Fibroblast of lung (primary cell): ENCODE measurements at regions not wholly inside any gene's neighbourhood (a gene's known extent, or its start where the extent isn't known, plus 50 kb on each side); places are given as distances from the start of the nearest gene placed in this dataset.

Source experiments
- DNase-seq, 2 donors: peaks; one replicate each; pipeline versions ENCODE4 v3.0.0 to v3.0.0-alpha.2; 2010; ENCODE audit warnings: low read depth in 2 of 2
- H2AFZ ChIP-seq: 2 replicates; pipeline ENCODE4 v1.5.1; 2012; ENCODE audit warnings: low read length, control low read depth, inconsistent platforms
- H3K27ac ChIP-seq: 2 replicates; pipeline ENCODE4 v1.5.1; 2011; ENCODE audit warnings: low read length, control low read depth; ENCODE audit not compliant: insufficient read depth
- H3K27me3 ChIP-seq: 2 replicates; pipeline ENCODE4 v1.5.1; 2011; ENCODE audit warnings: mild to moderate bottlenecking, low read length; ENCODE audit not compliant: control insufficient read depth, insufficient read depth
- H3K36me3 ChIP-seq: 2 replicates; pipeline ENCODE4 v1.5.1; 2011; ENCODE audit warnings: low read length; ENCODE audit not compliant: control insufficient read depth, insufficient read depth
- H3K4me1 ChIP-seq: 2 replicates; pipeline ENCODE4 v1.5.1; 2011; ENCODE audit warnings: low read length; ENCODE audit not compliant: control insufficient read depth, insufficient read depth; ENCODE audit errors: extremely low read depth
- H3K4me2 ChIP-seq: 2 replicates; pipeline ENCODE4 v1.5.1; 2011; ENCODE audit warnings: low read length, control low read depth; ENCODE audit not compliant: insufficient read depth; ENCODE audit errors: extremely low read depth
- H3K4me3 ChIP-seq, 4 experiments: fragments of 200-600 bp in 1 of 4; sonication (generic) in 1 of 4; replicated peaks in 1 of 4; 2 replicates each; pipeline ENCODE4 v1.5.1; 2011 to 2016; ENCODE audit warnings: low read length in 4 of 4, low read depth in 3 of 4, mild to moderate bottlenecking in 3 of 4, control low read depth in 2 of 4, inconsistent platforms in 1 of 4, mixed read lengths in 1 of 4; ENCODE audit not compliant: insufficient read depth in 1 of 4; ENCODE audit errors: control extremely low read depth in 1 of 4
- H3K79me2 ChIP-seq: 2 replicates; pipeline ENCODE4 v1.5.1; 2012; ENCODE audit warnings: mild to moderate bottlenecking, low read length, inconsistent platforms; ENCODE audit not compliant: control insufficient read depth, insufficient read depth
- H3K9ac ChIP-seq: 2 replicates; pipeline ENCODE4 v1.5.1; 2011; ENCODE audit warnings: mild to moderate bottlenecking, low read length, control low read depth; ENCODE audit not compliant: insufficient read depth
- H3K9me3 ChIP-seq: 2 replicates; pipeline ENCODE4 v1.5.1; 2012; ENCODE audit warnings: low read depth, low read length; ENCODE audit not compliant: control insufficient read depth, insufficient read depth
- H4K20me1 ChIP-seq: 2 replicates; pipeline ENCODE4 v1.5.1; 2011; ENCODE audit warnings: low read length; ENCODE audit not compliant: control insufficient read depth, insufficient read depth; ENCODE audit errors: extremely low read depth
- EZH2 ChIP-seq: IDR thresholded peaks from 2 replicates; pipeline ENCODE4 v1.5.1; 2012; ENCODE audit warnings: low read length, control low read depth, mild to moderate bottlenecking; ENCODE audit errors: missing control alignments
- TF ChIP-seq, protein P1 (sequence below), 2 donors: IDR thresholded peaks in 1 of 2; conservative IDR thresholded peaks in 1 of 2; 1 replicate in 1 of 2; 2 replicates in 1 of 2; pipeline ENCODE4 v1.5.1; 2011 to 2012; ENCODE audit warnings: low read length in 2 of 2, control low read depth in 1 of 2, inconsistent platforms in 1 of 2, low read depth in 1 of 2, mild to moderate bottlenecking in 1 of 2

DNA sequence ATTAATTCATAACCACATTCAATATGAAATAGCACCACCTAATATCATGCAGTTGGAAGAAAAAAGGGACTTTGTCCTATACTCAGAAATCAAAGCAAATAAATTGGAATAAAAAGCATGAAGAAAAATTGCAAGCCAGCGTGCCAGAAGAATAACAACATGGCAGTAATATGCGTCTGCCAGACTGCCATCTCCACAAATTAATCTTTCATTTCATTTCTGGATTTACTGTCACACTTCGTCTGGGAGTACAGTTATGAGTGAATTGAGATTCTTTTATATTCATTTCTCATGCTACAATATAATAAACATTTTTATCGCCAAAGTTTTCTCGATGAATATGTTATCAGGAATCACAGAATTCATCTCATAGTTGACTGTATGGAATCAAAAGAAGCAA, 1327.7 kb upstream of the SEL1L start:
- no peak for DNase-seq
- no peaks in the 10 kb centered on the region for H3K36me3 ChIP-seq
- TF ChIP-seq, protein P1, sequence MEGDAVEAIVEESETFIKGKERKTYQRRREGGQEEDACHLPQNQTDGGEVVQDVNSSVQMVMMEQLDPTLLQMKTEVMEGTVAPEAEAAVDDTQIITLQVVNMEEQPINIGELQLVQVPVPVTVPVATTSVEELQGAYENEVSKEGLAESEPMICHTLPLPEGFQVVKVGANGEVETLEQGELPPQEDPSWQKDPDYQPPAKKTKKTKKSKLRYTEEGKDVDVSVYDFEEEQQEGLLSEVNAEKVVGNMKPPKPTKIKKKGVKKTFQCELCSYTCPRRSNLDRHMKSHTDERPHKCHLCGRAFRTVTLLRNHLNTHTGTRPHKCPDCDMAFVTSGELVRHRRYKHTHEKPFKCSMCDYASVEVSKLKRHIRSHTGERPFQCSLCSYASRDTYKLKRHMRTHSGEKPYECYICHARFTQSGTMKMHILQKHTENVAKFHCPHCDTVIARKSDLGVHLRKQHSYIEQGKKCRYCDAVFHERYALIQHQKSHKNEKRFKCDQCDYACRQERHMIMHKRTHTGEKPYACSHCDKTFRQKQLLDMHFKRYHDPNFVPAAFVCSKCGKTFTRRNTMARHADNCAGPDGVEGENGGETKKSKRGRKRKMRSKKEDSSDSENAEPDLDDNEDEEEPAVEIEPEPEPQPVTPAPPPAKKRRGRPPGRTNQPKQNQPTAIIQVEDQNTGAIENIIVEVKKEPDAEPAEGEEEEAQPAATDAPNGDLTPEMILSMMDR (conservative IDR thresholded peaks at IDR 0.05 in 1 of 2, IDR thresholded peaks at IDR 0.05 in 1 of 2; ENCODE audit: low read depth in 1 of 2, low read length in 2 of 2) = no peak
- no peak for TF ChIP-seq EZH2
- no peaks in the 10 kb centered on the region for H3K27me3 ChIP-seq
- H3K4me2 ChIP-seq = no peak overlapping the region
- H4K20me1 ChIP-seq = no peaks in the 10 kb centered on the region
- no peaks in the 10 kb centered on the region for H3K79me2 ChIP-seq
- H3K27ac ChIP-seq = no peak overlapping the region
- no peaks in the 10 kb centered on the region for H3K9me3 ChIP-seq
- no peak overlapping the region for H3K4me3 ChIP-seq
- no peak overlapping the region for H2AFZ ChIP-seq
- no peaks in the 10 kb centered on the region for H3K4me1 ChIP-seq
- H3K9ac ChIP-seq = no peak overlapping the region

DNA sequence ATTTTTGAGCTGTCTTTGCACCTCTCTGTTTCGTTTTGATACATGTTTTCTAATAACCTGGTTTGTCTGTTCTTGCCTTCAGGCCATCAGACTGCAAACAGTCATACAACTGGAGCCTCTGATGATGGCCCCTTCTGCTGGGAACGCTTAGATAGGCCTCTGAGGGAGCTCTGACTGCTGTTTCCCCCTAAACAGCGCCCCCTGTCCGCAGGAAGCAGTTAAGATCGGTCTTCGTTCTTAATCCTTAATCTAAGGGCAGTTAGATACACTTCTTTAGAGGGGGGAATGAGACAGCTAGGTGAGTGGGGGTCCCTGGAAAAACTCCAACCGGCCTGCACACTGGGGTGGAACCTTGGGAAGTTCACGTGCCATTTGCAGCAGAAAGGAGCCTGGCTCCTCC, 1338.8 kb upstream of the SEL1L start:
- Histone ChIP-seq H3K4me2 (no peak overlapping the region), H3K27ac (no peak overlapping the region), H3K79me2 (no peaks in the 10 kb centered on the region), H3K4me1 (no peaks in the 10 kb centered on the region), H3K9ac (no peak overlapping the region), H3K36me3 (no peaks in the 10 kb centered on the region), H2AFZ (no peak overlapping the region), H3K9me3 (no peaks in the 10 kb centered on the region), H3K4me3 (no peak overlapping the region), H3K27me3 (no peaks in the 10 kb centered on the region), H4K20me1 (no peaks in the 10 kb centered on the region)
- DNase-seq = no peak
- no peak for TF ChIP-seq EZH2
- TF ChIP-seq, protein P1 (conservative IDR thresholded peaks at IDR 0.05 in 1 of 2, IDR thresholded peaks at IDR 0.05 in 1 of 2; ENCODE audit: low read depth in 1 of 2, low read length in 2 of 2) = peak in 1 of 2 donors; percentile 7

DNA sequence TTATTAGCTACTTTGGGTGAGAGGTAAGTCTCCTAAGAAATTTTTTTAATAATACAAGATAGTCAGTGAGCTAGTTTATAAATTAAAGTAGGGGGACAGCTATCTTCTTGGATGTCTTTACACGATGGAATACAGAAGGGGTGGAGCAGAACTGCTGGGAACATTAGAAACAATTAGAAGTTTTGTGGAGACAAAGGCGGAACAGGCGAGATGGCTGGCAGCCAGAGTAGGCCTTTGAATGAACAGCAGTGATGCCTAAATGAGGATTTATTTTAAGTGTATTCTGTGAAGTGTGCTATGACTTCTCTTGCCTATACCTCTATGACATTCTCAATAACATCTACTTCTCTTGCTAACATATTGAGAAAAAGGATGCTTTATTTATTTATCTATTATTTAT, 1345.3 kb upstream of the SEL1L start:
- no peaks in the 10 kb centered on the region for H3K4me1 ChIP-seq
- no peaks in the 10 kb centered on the region for H3K79me2 ChIP-seq
- TF ChIP-seq, protein P1 (conservative IDR thresholded peaks at IDR 0.05 in 1 of 2, IDR thresholded peaks at IDR 0.05 in 1 of 2; ENCODE audit: low read depth in 1 of 2, low read length in 2 of 2) = no peak
- TF ChIP-seq EZH2 = no peak
- H3K27ac ChIP-seq = no peak overlapping the region
- H4K20me1 ChIP-seq = no peaks in the 10 kb centered on the region
- H3K4me2 ChIP-seq = no peak overlapping the region
- no peaks in the 10 kb centered on the region for H3K36me3 ChIP-seq
- H2AFZ ChIP-seq = no peak overlapping the region
- H3K27me3 ChIP-seq = no peaks in the 10 kb centered on the region
- H3K4me3 ChIP-seq = no peak overlapping the region
- DNase-seq = no peak
- no peak overlapping the region for H3K9ac ChIP-seq
- H3K9me3 ChIP-seq = no peaks in the 10 kb centered on the region
